NK-92 treated with Interleukin-12 subunit alpha and Interleukin-12 subunit beta, amount 100 ng/mL, for 24 hours (cell line): ENCODE measurements at regions not wholly inside any gene's neighbourhood (a gene's known extent, or its start where the extent isn't known, plus 50 kb on each side); places are given as distances from the start of the nearest gene placed in this dataset.
A peak's percentile ranks its signal among the peaks of the same experiment; 100 is the strongest.

Source experiments
- DNase-seq: peaks from one replicate; lab custom pipeline; 2025; lab: John Stamatoyannopoulos, UW

DNA sequence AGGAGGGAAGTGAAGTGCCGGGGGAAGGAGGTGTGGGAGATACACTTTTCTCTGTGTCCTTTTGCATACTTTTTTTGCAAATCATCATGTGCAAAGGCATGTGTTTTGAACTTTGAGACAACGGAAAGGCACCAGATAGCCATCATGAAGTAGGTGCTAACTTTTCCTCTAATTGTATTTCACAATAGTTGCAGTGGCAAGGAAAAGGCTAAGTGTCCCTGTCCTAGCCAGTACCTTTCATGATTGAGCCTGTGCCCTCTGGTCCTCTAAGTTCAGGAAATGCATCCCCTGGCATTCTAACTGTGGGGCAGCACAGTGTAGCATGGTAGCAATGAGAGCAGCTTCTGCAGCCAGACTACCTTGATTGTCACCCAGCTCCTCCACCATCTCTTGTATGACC lies 186.2 kb downstream of the ADSS2 start:
- DNase-seq = no peak

DNA sequence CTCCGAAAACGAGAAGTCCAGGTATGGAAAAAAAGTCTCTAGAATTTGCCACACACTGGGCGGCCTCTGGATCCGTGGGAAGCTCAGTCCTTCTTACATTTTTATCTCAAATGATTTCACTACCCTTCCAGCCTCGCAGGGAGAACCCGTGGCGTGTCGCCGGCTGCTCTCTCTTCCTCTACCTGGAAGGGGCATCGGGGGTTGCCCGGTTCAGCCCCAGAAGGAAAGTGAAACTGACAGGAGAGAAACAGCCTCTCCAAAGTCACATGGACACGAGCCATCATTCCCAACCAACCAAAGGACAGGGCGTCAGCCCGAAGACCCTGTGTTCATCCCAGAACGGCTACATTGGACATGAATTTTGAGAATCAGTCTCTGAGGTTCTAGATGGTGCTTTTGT lies 182.5 kb downstream of the ADSS2 start:
- no peak for DNase-seq

DNA sequence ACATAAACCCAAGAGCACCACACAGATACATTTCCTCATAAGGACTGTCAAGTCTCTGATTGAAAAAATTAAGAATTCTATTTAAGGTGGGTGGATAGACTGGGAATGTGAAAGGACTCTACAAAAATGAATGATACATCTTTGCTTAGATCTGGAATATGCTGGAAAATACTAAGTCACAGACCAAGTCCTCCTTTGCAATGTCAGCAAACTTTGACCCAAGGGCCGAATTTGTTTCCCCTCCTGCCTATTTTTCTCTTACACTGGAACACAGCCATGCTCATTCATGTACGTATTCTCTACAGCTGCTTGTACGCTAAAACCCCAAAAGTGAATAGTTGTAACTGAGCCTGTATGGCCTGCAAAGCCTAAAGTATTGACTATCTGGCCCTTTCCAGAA lies 180.7 kb downstream of the ADSS2 start:
- no peak for DNase-seq

DNA sequence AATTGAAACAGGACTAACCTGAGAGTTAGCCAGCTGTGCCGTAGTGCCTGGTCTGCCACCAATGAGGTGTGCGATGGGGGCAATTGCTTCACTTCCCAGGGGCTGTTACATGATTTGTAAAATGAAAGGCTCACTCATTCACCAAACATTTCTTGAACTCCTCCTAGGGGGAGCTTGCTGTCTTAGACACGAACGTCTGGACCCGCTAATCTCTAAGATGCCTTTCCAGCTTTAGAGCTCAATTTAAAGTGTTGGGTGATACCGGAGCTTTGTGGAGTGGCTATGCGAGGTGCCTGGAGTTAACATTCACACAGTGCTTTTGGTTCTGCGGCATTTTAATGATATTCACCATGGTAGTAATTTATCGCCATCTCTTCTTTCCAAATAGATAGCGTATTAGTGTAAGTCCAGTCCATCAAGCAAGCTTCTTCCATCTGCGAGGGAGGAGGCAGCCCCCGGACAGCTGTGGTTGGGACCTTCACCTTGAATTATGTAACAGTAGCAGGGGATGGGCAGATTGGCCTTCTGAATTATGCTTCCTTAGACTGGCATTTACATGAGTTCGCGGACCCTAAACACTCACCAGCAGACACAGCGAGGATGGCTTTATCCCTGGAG lies 179.9 kb downstream of the ADSS2 start:
- DNase-seq = no peak

DNA sequence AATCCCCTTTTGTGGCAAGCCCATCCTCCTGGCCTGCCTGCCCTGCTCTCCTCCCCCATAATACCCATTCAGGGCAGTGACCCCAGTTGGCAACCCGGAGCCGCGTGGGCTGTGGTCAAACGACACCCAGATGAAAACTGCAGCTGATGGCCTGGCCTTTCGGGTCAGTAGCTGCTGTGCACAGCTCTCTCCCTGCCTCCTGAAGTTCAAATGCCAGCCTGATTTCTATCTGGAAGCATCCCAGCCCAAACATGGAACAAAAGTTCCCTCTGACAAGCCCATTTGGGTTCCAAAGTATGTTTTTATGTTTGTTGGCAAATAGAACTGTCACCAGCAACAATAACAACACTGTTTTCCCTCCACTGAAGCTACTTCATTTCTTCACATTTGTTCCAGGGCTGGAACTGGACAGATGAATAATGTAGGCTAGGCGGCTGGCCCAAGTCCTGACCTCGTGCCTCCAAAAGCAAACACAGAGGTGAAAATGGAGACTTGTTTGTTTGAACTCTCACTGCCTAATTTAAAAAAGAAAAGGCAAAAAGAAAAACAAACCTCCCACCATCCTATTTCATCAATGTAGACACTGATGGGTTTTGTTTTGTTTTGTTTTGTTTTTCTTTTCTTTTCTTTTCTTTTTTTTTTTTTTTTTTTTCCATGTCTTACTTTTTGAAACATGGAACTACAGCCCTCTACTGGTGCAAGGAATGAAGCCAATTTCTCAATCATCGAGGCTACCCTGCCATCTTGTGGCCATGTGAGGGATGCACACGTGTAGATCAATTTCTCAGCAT lies 179.0 kb downstream of the ADSS2 start:
- DNase-seq = peak; percentile 23

DNA sequence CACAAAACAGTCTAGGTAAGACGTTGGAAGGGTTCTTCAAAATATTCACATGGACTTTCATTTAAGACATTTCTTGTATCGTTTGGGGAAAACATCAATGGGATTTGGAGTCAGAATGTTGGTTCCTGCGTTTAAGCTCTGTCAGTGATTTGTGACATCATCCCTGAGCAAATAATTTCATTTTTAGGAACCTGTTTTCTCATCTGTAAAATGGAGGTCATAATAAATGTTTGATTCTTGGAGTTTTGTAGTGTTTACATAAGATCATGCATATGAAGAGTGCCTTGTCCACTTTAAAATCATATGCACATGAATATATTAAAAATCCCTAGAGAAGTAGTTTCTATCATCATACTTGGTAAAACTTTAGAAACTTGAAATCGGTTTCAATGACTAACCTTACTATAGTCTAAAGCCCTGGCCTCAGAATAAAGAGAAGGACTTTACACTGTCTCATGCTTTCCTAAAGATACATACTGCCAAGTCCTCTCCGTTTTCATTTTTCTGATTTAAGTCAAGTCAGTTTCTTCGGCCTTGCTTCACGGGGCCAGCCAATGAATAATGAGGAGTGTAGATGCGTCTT lies 178.4 kb downstream of the ADSS2 start:
- no peak for DNase-seq

DNA sequence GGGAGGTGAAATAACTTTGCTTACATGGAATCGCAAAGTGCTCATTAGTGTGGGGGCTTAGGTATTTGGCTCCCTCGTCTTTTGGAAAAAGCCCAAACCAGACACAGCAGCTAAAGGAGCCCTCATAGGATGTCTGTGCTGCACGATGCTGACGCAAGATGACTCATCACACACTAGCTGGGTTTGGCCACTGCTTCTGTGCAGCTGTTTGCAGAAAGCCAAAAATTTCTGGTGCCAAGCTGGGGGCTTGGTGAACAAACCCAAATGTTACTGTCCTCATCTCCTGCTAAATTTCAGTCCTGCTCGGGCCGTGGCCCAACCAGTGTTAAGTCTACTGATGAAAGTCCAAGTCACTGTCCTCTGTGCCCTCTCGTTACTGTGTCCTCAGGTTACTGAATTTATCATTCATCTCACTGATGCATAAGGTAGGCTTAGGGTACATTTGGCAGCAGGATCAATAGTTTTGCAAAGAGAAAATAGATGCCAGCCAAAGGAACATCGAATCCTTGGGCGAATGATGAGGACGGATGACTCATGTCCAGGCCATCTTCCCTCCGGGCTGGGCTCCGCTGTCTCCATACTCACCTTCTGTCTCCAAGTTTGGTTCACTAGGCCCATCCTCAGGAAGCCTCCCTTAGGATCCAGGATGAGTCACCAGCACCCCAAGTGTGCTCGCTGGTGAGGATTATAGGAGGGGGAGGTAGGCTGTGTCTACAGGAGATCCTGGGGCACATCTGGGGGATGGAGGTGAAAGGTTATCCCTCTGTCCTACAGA lies 177.7 kb downstream of the ADSS2 start:
- peak; percentile 10 for DNase-seq

DNA sequence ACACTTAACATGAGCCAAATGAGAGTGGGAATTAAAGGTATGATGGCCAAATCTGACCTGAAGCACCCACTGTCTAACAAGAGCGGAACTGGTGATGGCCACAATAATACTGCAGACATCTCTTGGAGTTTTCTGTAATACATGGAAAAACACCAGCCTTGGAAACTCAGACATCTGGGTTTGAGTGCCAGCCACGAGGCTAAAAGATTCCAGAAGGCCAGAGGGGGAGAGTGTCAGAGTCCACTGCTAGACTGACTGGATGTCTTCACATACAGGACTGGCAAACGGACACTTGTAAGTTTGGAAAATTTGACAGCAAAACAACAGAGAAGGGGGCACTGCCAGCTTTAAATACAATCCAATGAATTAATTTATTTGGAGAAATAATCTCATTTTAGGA lies 175.1 kb downstream of the ADSS2 start:
- no peak for DNase-seq

DNA sequence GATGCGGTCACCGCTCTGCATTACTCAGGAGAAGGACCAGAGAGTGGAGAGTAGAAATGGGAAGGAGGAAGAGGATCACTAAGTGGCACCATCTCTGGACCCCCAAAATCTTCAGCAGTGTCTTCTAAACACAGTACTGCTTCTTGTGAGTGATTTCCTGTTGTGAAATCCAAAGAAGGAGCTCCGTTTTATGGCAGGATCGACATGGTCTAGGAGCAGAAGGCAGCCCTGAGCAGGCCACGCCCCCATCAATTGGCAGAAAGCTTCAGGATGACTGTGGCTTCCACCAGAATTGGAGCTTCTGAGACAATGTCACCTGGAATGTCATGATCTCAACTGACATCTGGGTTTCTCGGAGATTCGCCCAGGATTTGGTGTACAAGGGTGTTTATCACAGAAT lies 171.5 kb downstream of the ADSS2 start:
- no peak for DNase-seq

DNA sequence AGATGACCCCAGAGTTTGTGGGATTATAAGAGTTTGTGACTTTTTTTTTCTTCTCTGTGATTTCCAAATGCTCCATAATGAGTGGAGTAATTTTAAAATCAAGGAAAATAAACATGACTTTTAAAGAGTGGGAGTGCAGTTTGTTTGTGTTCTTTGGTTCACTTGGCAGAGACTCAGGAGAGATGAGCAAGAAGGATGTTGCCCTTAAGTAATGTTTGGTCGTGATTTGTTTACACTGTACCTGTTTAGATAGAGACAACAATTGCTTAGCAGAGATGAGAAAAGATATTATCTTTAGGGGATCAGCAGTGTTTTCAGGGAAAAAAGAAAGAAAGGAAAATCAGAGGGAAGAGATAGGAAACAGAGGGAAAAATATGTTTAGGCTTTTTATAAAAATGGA lies 170.8 kb downstream of the ADSS2 start:
- no peak for DNase-seq

DNA sequence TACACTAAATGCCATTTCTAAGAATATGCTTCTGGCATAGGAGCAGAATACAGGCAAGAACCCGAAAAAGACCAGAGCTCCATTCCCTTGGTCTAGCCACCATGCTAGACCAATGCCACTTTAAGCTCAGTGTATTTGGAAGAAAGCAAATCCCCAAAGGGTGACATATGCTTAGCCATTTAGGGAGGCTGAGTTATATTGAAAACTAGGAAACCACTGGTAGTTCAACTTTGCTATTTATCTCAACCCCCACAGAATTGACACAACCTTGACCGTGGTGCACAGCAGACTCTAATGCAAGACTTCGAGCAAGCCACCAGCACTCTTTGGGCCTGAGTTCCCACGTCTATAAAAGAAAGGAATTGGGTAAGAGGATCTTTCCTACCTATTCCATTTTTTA lies 167.9 kb downstream of the ADSS2 start:
- DNase-seq = no peak

DNA sequence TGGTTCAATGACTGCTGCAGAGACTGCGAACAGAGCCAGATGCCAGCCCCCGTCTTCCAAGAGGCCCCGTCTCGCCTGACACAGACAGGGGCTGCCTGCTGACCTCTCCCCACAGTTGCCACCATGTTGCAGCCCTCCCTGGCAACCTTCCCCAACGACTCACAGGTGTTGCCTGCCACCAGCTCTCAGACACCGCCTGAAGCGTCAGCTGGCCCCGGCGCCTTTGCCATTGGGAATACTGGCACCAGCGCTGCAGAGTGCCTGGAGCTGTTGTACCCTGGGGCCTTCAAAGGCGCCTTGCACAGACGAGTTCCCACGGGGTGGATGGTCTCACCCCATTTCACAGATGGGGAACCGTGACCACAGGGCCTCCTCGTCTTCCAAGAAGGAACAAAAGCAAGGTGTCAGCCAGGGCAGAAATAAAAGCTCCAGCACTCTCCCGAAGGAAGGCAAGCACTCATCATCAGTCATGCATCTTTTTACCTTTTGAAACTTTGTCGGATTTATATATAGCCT lies 167.0 kb downstream of the ADSS2 start:
- DNase-seq = no peak

DNA sequence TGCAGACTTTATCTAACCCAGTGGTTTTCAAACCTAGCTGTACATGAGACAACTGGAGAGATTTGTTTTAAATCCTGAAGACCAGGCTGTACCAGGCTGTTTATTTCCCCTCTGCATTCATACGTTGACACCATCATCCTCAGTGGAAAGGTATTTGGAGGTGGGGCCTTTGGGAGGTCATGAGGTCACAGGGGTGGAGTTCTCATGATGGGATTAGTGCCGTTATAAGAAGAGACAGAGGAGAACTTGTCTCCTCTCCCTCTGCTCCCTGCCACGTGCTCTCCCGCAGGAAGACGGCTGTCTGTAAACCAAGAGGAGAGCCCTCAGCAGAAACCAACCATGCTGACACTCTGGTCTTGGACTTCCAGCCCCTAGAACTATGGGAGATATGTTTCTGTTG lies 165.4 kb downstream of the ADSS2 start:
- no peak for DNase-seq

DNA sequence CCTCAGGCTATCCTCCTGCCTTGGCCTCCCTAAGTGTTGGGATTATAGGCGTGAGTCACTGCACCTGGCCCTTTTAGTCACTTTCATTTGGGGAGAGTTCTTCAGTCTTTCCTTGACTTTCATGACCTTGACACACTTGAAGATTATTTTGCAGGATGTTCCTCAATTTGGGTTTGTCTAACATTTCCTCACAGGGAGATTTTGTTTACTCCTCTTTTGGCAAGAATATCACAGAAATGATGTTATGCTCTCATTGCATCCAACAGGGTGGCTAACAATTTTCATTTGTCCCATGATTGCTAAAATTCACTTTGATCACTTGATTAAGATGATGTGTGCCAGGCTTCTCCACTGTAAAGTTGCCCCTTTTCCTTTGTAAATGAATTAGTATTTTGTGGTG lies 164.0 kb downstream of the ADSS2 start:
- DNase-seq = no peak

DNA sequence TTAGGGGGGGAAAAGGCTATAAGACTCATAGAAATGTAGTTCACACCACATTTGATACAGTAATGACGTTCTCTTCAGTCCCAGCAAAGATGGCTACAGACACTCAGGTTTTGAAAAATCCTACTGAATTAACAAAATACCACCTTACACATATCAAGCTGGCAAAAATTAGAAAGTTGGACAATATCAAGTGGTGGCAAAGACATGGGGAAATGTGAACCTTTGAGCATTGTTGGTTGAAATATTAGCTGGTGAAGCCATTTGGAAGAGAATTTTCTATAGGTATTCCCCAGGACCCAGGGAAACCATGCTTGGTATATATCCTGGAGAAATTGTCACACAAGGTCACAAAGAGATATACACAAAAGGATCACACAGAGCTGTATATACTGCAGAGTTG lies 163.0 kb downstream of the ADSS2 start:
- DNase-seq = no peak

DNA sequence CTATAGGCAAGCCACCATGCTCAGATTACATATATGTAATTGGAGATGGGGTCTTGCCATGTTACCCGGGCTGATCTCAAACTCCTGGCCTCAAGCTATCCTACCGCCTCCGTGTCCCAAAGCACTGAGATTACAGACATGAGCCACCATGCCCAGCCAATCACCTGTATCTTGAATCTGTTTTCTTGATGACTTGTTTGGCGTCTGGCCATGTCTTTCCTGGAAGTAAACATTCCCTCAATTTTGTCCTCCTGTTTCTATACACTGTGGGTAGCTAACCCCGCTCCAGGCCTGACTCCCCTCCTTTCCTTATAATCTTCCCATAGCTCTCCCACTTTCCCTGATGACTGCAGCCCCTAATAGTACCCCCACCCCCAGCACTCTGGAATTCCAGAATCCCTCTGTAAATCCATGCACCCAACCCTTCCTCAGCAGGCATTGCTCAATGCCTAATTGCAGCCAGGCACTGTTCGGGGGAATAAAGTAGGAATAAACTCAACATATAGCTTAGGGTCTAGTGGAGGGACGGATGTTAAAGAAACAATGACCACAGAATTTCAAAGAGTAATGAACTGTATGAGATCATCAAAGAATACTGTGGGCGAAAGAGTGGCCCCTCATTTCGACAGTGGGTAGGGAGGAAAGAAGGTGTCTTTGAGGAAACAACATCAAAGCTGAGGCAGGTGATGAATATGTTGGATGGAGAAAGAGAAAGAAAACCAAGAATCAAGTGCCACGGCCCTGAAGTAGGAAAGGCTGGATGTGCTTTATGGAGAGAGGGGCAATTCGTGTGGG lies 161.5 kb downstream of the ADSS2 start:
- no peak for DNase-seq

DNA sequence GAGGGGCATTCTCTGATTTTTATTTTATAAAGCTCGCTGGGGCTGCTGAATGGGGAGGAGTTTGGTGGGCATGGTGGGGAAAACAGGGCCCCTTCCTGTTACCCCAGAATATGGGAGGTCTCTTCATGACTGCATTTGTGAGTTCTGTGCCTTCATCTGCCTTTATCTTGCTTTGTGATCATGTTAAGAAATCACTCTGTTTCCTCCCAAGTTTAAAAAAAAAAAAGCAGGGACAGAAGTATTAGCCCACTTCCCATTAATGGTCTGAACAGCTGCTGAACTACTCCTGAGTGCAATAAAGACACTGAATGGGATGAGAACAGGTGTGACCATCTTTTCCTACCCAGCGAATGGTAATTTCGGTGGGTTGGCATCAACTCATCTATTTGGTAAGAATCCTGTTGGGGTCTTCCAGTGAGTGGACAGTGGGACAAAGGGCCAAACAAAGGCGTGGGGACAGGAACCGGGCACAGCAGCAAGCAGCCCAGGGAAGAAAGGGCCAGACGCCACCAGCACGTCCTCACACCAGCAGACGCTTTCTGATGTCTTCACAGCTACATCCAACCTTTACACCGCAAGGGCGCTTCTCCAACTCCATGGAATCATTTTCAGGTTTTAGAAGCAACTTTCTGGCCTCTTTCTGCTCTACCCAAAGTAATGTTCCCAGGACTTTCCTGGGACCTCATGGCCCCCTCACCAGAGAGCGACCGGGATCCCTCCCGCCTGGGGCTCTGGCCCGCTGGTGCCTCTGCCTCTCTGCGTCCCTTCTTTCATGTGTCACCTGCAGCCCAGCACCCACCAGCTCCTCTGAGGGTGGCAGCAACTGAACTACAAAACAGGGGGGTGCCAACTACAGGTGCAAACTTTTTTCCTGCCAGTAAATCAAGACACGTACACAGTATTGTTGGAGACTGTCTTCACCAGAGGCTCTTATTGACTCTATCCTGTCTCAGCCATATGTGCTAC lies 160.2 kb downstream of the ADSS2 start:
- DNase-seq = no peak

DNA sequence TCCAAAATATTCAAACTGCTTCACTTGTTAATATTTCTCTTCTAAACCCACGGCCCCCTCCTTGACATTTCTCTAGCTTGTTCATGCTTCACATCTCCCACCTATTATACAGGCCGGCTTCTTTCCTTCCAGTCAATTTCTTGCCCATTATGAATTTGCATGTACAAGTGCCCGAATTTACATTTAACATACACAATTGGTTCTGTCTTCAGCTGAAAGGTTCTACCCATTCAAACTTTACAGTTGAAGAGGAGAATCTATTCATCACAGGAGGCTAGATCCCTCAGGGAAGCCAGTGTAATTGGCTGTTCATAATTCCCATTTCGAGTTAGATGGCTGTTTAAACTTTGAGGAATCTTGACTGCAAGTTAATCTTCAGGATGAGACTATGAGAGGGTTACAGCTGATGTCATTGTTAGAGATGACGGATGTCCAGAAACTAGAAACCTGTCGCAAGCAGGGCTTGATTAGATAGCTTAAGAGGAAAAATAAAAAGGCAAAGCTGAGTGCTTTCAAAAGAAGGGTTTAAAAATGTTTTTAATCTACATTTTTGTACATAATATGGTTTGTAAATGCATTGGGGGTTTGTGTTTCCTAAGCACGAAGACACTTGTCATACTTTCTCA lies 157.0 kb downstream of the ADSS2 start:
- no peak for DNase-seq

DNA sequence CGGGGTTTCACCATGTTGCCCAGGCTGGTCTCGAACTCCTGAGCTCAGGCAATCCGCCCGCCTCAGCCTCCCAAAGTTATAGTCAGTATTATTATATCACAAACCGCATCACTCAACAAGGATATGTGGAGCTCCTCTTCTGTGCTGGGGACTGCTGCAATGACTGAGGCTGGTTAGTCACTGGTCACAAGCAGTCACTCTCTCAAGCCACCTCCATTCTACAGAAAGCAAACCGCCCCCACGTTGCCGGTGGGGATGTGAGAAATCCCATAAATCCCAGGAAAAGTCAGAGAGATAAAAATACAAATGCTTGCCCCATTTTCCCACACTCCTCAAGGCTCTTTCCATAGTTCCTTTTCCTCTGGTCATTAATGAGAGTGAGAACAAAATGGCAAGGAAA lies 155.7 kb downstream of the ADSS2 start:
- DNase-seq = no peak

DNA sequence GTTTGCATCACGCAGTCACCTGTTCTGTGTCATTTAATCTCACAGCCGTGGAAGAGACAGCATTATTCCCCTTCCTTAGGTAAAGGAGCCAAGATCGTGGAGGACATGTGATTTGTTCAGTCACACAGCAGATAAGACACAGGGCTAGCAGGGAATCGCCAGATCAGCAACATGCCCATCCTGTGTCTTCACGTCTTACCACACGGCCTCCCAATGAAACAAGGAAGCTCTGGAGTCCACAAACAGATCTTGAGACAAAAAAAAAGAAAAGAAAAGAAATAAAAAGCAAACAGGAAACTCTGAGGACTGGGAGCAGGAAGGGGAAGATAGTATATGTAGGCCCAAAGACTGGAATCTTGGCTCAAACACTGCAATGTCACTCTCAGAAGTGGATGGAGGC lies 155.3 kb downstream of the ADSS2 start:
- DNase-seq = no peak
